Body of pancreas (tissue), 4 donors: ENCODE measurements at regions not wholly inside any gene's neighbourhood (a gene's known extent, or its start where the extent isn't known, plus 50 kb on each side); places are given as distances from the start of the nearest gene placed in this dataset.

Experiments used
- CTCF ChIP-seq, 7 experiments: fragments of 450-650 bp in 4 of 7; fragments of 200-600 bp in 3 of 7; sonication (generic) in 3 of 7; IDR thresholded peaks; one replicate each; pipeline ENCODE4 v1.5.1; 2016 to 2019; ENCODE audit warnings: antibody characterized with exemption in 7 of 7
- POLR2A ChIP-seq, 3 donors: fragments of 450-650 bp; IDR thresholded peaks; one replicate each; pipeline ENCODE4 v1.6.1; 2016; ENCODE audit warnings: antibody characterized with exemption in 3 of 3, mild to moderate bottlenecking in 2 of 3

- TF ChIP-seq POLR2A (IDR thresholded peaks at IDR 0.05) (no peak), CTCF (IDR thresholded peaks at IDR 0.05) (no peak)
Measured at GRCh38 chr9:90449213-90449925, 193.3 kb downstream of the DIRAS2 start.
